ENCODE measurements at regions not wholly inside any gene's neighbourhood (a gene's known extent, or its start where the extent isn't known, plus 50 kb on each side); places are given as distances from the start of the nearest gene placed in this dataset.

GRCh38 chr15:62928242-62928999 lies 114.1 kb upstream of the TPM1 start:
- Histone ChIP-seq H3K4me3 (ENCODE audit: low read length) (no peak overlapping the region), H3K9ac (ENCODE audit: low read length) (no peak overlapping the region), H3K79me2 (ENCODE audit: low read length) (no peaks in the 10 kb centered on the region), H3K27ac (ENCODE audit: low read length) (no peak overlapping the region), H4K20me1 (ENCODE audit: insufficient read depth, low read length) (no peaks in the 10 kb centered on the region), H3K4me1 (ENCODE audit: low read length) (no peaks in the 10 kb centered on the region), H2AFZ (ENCODE audit: low read length) (no peak overlapping the region), H3K4me2 (ENCODE audit: low read depth, low read length) (no peak overlapping the region), H3K36me3 (replicated peaks; ENCODE audit: insufficient read depth, low read length) (no peaks in the 10 kb centered on the region), H3F3A (ENCODE audit: insufficient read depth, low read length) (no peaks in the 10 kb centered on the region), H3K9me2 (replicated peaks; ENCODE audit: insufficient read depth, low read length) (no peaks in the 10 kb centered on the region), H3K9me3 (replicated peaks; ENCODE audit: insufficient read depth, low read length) (no peaks in the 10 kb centered on the region), H3K27me3 (replicated peaks; ENCODE audit: insufficient read depth, low read length) (no peaks in the 10 kb centered on the region)
- TF ChIP-seq CTCF (IDR thresholded peaks at IDR 0.05; ENCODE audit: low read length) (no peak), EZH2 (optimal IDR thresholded peaks at IDR 0.05; ENCODE audit: low read depth, low read length) (no peak), EZH2phosphoT487 (IDR thresholded peaks at IDR 0.05; ENCODE audit: low read length) (no peak)
- DNase-seq: no peak

- no peaks in the 10 kb centered on the region for H3K79me2 ChIP-seq (ENCODE audit: low read length)
- DNase-seq: no peak
- H4K20me1 ChIP-seq (ENCODE audit: insufficient read depth, low read length): no peaks in the 10 kb centered on the region
- H3K9me2 ChIP-seq (replicated peaks; ENCODE audit: insufficient read depth, low read length): no peaks in the 10 kb centered on the region
- no peak overlapping the region for H2AFZ ChIP-seq (ENCODE audit: low read length)
- H3K4me3 ChIP-seq (ENCODE audit: low read length): no peak overlapping the region
- no peak overlapping the region for H3K4me2 ChIP-seq (ENCODE audit: low read depth, low read length)
- H3K4me1 ChIP-seq (ENCODE audit: low read length): no peaks in the 10 kb centered on the region
- H3K27me3 ChIP-seq (replicated peaks; ENCODE audit: insufficient read depth, low read length): no peaks in the 10 kb centered on the region
- no peaks in the 10 kb centered on the region for H3K9me3 ChIP-seq (replicated peaks; ENCODE audit: insufficient read depth, low read length)
- H3K36me3 ChIP-seq (replicated peaks; ENCODE audit: insufficient read depth, low read length): no peaks in the 10 kb centered on the region
- TF ChIP-seq EZH2 (optimal IDR thresholded peaks at IDR 0.05; ENCODE audit: low read depth, low read length) (no peak), CTCF (IDR thresholded peaks at IDR 0.05; ENCODE audit: low read length) (no peak), EZH2phosphoT487 (IDR thresholded peaks at IDR 0.05; ENCODE audit: low read length) (no peak)
- H3K9ac ChIP-seq (ENCODE audit: low read length): no peak overlapping the region
- H3F3A ChIP-seq (ENCODE audit: insufficient read depth, low read length): no peaks in the 10 kb centered on the region
- no peak overlapping the region for H3K27ac ChIP-seq (ENCODE audit: low read length)
These were observed 113.6 kb upstream of the TPM1 start for GRCh38 chr15:62929000-62929357.

DNA sequence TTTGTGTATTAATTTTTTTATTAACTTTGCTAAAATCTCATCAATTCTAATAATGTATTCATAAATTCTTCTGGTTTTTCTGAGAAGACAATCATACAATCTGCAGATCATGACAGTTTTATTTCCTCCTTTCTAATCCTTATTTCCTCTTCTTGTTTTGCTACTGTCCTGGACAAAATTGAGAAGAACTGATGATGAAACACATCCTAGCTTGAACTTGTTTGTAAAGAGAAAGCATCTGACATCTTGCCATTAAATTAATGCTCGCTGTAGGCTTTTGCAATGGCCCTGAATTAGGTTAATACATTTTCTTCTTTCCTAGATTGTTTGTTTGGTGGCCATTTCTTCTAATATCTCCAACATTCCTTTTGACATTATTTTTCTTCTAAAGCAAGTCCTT lies 110.9 kb upstream of the TPM1 start:
- Histone ChIP-seq H3K27ac (ENCODE audit: low read length) (no peak overlapping the region), H3K4me2 (ENCODE audit: low read depth, low read length) (no peak overlapping the region)
- no peak for DNase-seq

More for the DNA sequence above, 110.9 kb upstream of the TPM1 start:
- Histone ChIP-seq H3K9me2 (replicated peaks; ENCODE audit: insufficient read depth, low read length) (no peaks in the 10 kb centered on the region), H3F3A (ENCODE audit: insufficient read depth, low read length) (no peaks in the 10 kb centered on the region), H2AFZ (ENCODE audit: low read length) (no peak overlapping the region), H3K9me3 (replicated peaks; ENCODE audit: insufficient read depth, low read length) (no peaks in the 10 kb centered on the region), H4K20me1 (ENCODE audit: insufficient read depth, low read length) (no peaks in the 10 kb centered on the region), H3K27me3 (replicated peaks; ENCODE audit: insufficient read depth, low read length) (no peaks in the 10 kb centered on the region), H3K79me2 (ENCODE audit: low read length) (no peaks in the 10 kb centered on the region), H3K9ac (ENCODE audit: low read length) (no peak overlapping the region), H3K36me3 (replicated peaks; ENCODE audit: insufficient read depth, low read length) (no peaks in the 10 kb centered on the region), H3K4me1 (ENCODE audit: low read length) (no peaks in the 10 kb centered on the region; the same call in 1 of the 2 replicates), H3K4me3 (ENCODE audit: low read length) (no peak overlapping the region)
- TF ChIP-seq EZH2phosphoT487 (IDR thresholded peaks at IDR 0.05; ENCODE audit: low read length) (no peak), CTCF (IDR thresholded peaks at IDR 0.05; ENCODE audit: low read length) (no peak), EZH2 (optimal IDR thresholded peaks at IDR 0.05; ENCODE audit: low read depth, low read length) (no peak)

All from MM.1S (cell line).